ENCODE measurements at regions not wholly inside any gene's neighbourhood (a gene's known extent, or its start where the extent isn't known, plus 50 kb on each side); places are given as distances from the start of the nearest gene placed in this dataset.
A peak's percentile ranks its signal among the peaks of the same experiment; 100 is the strongest.
"Not testable (repeated sequence)": the region's sequence is repeated elsewhere in the genome, so short reads cannot be mapped to it uniquely, and the experiment has no call there.

- DNase-seq (ENCODE audit: low spot score): not testable (repeated sequence)
Measured at GRCh38 chr4:157679326-157679725, 458.8 kb downstream of the GRIA2 start.

DNA sequence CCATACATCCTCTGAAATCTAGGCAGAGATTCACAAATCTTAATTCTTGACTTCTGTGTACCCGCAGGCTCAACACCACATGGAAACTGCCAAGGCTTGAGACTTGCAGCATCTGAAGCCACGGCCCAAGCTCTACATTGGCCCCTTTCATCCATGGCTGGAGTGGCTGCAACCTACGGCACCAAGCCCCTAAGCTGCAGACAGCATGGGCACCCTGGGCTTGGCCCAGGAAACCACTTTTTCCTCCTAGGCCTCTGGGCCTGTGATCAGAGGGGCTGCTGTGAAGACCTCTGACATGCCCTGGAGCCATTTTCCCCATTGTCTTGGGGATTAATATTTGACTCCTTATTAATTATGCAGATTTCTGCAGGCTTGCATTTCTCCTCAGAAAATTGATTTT is 457.9 kb downstream of the GRIA2 start:
- DNase-seq (ENCODE audit: low spot score): no peak

GRCh38 chr4:157674699-157675098 is 454.2 kb downstream of the GRIA2 start:
- no peak for DNase-seq (ENCODE audit: low spot score)

GRCh38 chr4:157667836-157668235 is 447.3 kb downstream of the GRIA2 start:
- DNase-seq (ENCODE audit: low spot score): no peak

- no peak for DNase-seq (ENCODE audit: low spot score)
Measured at GRCh38 chr4:157664726-157665125, 444.2 kb downstream of the GRIA2 start.

DNA sequence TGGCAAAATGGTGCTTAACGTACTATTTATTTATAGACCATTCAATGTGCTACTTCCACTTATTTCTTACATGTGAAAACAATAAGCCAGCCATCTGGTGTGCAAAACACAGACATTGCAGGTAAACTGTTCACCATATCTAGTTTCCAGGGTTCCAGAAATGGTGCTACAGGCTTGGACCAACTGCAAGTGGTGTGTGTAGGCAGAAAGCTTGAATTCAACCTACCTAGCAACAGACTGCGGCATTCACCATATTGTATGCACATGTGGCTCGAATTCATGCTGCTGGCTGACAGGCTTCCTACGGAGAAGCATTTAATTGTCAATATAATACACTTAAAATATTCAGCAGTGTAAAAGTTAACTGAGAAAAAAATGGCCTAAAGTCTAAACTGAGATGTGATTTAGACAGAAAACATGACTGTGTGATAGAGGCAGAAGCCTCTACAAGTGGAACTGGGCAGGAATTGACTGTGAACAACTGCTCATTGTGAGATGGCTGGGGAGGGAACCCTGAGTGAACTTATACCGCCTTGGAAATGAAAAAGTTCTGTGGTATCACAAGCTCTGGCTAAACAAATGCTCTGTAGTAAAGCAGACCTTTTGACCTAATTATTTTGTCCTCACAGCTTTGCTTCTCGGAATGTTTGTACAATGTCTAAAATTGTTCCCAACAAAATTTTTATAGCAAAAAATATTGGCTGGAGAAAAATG is 434.7 kb downstream of the GRIA2 start:
- no peak for DNase-seq (ENCODE audit: low spot score)

DNA sequence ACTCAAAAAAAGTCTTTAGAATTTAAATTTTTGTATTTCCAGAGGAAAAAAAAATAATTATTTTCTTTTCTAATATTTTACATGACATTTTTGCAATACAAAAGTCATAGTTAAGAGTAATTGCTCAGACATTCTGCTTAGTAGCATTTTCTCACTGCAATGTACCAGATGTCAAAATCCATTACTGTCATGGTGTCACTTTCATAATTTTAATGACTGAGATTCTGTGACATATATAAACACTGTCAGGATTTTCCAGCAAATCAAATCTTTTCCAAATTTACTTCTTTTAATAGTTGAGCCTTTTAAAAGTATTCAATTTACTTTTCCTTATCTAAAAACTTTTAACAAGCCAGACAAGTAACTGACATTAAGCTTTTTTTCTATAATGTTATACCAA is 422.7 kb downstream of the GRIA2 start:
- DNase-seq (ENCODE audit: low spot score): no peak

DNA sequence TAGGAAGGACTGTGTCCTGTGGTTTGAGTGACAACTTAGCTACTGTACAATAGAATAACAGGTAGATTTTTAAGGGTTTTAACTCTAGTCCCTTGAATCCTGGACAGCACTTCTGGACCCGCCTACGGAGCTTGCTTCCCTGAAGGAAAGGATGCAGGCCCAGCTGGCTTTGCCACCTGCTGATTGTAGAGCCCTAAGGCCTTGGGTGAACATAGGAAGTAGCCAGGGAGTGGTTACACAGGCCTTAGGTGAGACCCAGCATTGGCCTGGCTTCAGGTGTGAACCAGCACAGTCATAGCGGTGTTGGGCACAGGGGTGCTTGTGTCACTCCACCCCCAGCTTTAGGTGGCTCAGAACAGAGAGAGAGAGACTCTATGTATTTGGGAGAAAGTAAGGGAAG is 413.5 kb downstream of the GRIA2 start:
- no peak for DNase-seq (ENCODE audit: low spot score)

DNA sequence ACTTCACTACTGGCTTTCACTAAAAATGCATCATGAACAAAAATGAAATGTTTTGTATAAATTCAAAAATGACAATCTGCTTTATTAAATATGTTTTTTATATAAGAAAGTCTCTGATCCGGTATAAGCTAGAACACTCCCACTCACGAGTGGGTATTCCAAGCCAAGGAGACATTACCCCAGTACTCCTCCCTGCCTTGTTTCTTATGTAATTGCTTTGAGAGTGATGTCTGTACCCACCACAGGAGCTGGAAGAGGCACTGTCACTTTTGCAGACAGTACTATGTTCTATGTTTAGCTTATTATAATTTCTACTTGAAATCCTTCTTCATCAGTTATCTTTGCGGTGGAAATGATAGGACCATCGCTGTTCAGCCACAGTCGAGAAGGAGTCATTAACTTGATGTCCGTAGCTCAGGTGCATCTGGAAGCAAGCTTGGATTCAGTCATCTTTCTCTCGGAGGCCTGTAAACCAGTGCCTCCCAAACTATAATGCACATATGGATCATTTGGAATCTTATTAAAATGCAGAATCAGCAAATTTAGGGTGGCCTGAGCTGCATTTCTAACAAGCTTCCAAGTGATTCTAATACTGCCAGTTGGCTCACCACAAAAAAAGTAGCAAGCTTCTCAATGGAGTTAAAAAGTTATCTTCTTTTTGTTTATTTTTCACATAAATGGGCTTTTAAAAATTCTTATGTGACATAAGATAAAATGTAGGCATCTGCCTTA is 396.4 kb downstream of the GRIA2 start:
- no peak for DNase-seq (ENCODE audit: low spot score)

GRCh38 chr4:157607996-157608395 is 387.5 kb downstream of the GRIA2 start:
- DNase-seq (ENCODE audit: low spot score): no peak

GRCh38 chr4:157600583-157600982 is 380.1 kb downstream of the GRIA2 start:
- no peak for DNase-seq (ENCODE audit: low spot score)

DNA sequence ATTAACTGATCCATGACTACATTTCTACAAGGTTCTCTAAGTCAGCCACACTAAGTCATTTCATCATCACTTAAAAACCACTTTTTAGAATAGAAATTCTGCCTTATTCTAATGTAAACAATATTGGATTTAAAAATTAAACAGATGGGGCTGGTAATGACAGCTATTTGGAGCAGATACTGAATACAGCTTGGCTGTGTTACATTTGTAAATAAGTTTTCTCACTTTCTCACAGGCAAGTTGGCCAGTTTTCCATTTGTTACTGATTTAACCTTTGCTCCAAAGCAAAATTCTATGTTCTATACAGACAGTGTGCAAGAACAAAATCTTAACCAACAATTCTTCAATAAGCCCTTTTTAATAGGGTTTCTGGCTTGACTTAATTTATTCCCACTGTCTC is 370.7 kb downstream of the GRIA2 start:
- no peak for DNase-seq (ENCODE audit: low spot score)

DNA sequence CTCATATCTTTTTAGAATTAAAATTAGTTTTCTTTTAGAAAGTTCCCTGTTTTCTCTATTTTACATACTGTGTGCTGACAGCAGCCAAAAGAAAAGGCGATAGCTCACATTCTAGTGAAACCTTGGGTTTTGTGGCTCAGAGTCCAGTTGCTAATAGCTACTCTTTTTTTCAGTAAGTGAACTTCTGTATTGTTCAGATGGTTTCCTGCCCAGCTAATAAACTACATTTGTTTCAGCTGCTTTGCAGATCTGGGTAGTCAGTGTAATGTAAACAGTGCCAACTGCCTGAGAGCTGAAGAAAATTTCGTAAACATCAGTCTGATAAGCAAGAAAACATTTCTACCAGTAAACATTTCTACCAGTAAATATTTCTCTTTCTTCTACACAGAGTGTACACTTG is 370.2 kb downstream of the GRIA2 start:
- DNase-seq (ENCODE audit: low spot score): no peak

DNA sequence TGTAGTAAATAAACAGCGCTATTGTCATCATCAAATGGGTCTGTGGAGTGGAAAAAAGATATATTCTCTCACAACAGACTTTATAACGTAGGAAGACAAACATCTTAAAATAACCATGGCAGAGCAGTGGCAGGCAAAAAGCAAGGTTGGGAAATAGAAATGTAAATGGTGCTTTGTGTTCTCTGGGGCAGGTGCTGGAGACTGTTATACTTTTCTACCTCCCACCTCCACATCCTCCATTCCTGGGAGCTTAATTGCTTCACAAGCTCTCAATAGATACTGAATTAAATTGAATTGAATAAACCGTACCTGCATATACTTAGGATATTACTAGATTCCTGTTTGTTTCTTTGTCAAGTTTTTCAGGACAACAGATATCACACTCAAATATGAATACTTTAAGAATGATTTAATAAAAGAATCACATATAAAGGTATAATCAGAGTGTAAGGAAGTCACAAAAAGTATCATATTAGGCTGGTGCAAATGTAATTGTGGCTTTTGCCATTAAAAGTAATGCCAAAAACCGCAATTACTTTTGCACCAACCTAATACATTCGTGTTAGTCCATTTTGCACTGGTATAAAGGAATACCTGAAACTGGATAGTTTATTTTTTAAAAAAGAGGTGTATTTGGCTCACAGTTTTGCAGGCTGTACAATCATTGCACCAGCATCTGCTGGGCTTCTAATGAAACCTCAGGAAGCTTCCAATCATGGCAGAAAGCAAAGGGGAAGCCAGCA is 367.3 kb downstream of the GRIA2 start:
- no peak for DNase-seq (ENCODE audit: low spot score)

DNA sequence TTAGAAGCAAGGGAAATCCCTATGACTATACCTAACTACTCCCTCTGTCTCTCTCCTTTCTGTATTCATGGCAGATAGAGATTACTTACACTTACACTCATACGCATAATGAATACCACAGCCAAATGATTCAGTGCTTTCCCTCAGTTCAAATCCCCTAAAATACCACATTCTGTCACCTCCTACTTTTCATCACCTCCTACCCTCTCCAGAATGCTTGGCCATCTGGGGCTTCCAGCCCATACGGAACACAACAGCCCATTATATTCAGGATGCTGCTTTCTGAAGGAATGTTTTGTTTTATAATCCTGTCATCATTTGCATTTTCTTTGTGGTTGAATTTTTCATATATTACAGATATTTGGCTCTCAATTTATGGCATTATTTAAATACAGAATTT is 361.6 kb downstream of the GRIA2 start:
- no peak for DNase-seq (ENCODE audit: low spot score)

GRCh38 chr4:157576671-157577217 is 356.2 kb downstream of the GRIA2 start:
- DNase-seq (ENCODE audit: low spot score): peak; percentile 73

- no peak for DNase-seq (ENCODE audit: low spot score)
Measured at GRCh38 chr4:157575339-157575738, 354.8 kb downstream of the GRIA2 start.

DNA sequence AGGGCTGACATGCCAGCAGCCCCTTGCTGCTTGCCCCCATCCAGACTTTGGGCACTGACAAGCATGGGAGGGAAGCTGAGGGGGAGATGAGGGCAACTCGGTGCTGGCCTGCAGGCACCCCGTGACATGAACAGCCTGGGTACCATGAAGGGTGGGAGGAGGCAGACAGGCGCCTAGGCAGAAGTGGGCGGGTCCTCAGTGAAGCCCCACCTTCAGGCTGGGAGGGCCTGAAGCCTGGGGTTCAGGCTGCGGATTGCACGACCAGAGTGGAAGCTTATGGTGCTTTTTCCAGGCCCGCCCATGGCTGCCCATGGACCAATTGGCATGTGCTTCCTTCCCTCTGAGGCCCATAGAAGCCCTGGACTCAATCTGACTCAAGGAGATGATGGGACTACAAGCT is 354.1 kb downstream of the GRIA2 start:
- no peak for DNase-seq (ENCODE audit: low spot score)

DNA sequence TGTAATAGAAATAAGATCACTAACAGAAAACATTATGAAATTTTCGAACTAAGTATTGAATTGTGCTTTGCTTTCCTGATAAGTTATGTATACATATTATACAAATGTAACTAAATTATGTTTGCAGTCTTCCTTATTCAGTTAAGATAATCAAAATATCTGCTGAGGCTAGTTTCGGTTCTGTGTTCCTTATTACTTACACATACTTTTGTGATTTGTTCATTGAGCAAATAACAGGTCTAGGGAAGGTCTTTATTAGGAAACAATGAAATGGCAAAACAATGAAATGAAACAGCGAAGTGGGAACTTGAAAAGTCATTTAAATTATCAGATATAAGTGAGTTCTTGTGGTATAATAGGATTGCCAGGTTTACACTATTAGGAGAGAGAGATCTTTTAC is 352.4 kb downstream of the GRIA2 start:
- no peak for DNase-seq (ENCODE audit: low spot score)

DNA sequence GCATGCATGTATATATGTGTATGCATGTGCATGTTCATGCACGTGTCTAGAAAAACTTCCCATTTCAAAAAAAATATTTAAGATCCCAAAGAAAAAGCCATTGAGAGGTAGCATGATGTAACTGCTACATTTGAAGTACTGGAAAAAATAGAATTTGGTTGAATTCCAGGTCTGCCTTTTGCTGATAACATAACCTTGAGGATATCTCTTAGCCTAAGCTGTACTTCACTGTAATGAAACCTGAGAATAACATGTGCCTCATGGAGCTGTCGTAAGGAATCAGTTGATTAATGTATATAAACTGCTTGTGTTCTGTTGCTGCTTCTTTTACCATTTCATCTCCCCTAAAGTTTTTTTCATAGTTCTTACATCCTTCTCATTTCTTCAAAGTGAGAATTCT is 351.8 kb downstream of the GRIA2 start:
- DNase-seq (ENCODE audit: low spot score): peak; percentile 57

DNA sequence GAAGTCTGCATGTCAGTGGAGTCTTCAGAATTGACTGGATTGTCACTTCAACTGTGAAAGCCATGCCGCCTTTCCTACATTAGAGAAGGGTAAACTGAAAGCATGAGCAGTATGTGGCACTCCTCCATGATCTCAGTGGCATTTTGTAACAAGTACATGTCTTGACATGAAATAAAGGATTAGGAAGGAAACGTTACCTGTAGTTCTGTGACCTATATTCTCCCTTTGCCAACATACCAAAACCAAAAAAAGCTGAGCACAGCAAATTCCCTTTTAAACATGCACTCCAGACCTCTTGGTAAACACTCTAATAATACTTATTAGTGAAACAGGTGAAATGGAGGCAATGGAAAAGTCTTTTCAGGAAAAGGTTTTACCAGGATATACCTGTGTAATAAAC is 344.2 kb downstream of the GRIA2 start:
- DNase-seq (ENCODE audit: low spot score): no peak

DNA sequence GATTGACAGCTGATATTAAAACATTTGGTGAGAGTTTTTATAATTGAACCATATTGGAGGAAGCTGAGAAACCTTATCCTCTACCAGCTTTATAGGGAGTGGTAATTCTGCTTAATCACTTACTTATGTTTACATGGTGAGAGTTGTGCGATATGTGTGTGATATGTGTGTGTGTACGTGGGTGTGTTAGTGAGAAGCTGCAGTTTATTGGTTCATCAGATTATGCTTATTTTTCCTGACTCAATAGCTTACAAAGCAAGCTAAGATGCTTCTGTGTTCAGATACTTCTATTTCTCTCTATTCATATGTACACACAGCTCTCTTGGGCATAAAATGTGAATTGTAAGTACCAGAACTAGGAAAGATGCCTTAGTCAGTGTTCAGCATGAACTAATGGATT is 343.7 kb downstream of the GRIA2 start:
- no peak for DNase-seq (ENCODE audit: low spot score)
